Left lung (tissue), 4 donors: ENCODE measurements at regions not wholly inside any gene's neighbourhood (a gene's known extent, or its start where the extent isn't known, plus 50 kb on each side); places are given as distances from the start of the nearest gene placed in this dataset.

Experiments
- ATAC-seq: fragments of 200-7000 bp; cut with Tn5 transposase; one replicate; pipeline ENCODE4 v1.9.1; 2020; ENCODE audit warnings: moderate library complexity
- DNase-seq, 4 donors: peaks; one replicate each; pipeline ENCODE4 v3.0.0-alpha.2; 2013 to 2020
- H3K27ac ChIP-seq, 2 donors: fragments of 200-600 bp; sonication (generic) in 1 of 2; one replicate each; pipeline versions ENCODE4 v1.5.0 to v1.8.0; 2020 to 2021
- H3K27me3 ChIP-seq, 2 donors: fragments of 200-600 bp; sonication (generic) in 1 of 2; one replicate each; pipeline versions ENCODE4 v1.5.0 to v1.8.0; 2020 to 2021
- H3K36me3 ChIP-seq, 2 donors: fragments of 200-600 bp; sonication (generic) in 1 of 2; one replicate each; pipeline versions ENCODE4 v1.5.0 to v1.8.0; 2020 to 2021
- H3K4me1 ChIP-seq, 2 donors: fragments of 200-600 bp; one replicate each; pipeline ENCODE4 v1.8.0; 2021
- H3K4me3 ChIP-seq, 2 donors: fragments of 200-600 bp; sonication (generic) in 1 of 2; one replicate each; pipeline versions ENCODE4 v1.5.0 to v1.8.0; 2020 to 2021; ENCODE audit warnings: mild to moderate bottlenecking in 1 of 2
- H3K9me3 ChIP-seq, 2 donors: fragments of 200-600 bp; sonication (generic) in 1 of 2; one replicate each; pipeline versions ENCODE4 v1.5.0 to v1.8.0; 2020 to 2021
- intact Hi-C, 2 donors: fragments of 100-400 bp; cut with DNase I; formaldehyde crosslinking; loops; one replicate each; pipeline versions ENCODE4 v1.11.2 to v1.14.2; 2022
- TF ChIP-seq, protein P1 (sequence below), 2 donors: fragments of 200-600 bp; sonication (generic) in 1 of 2; IDR thresholded peaks; one replicate each; pipeline versions ENCODE4 v1.5.0 to v1.8.0; 2021; ENCODE audit warnings: antibody characterized with exemption in 2 of 2
- donor health status: DM: no; HTN: yes; CAD: no.
- donor health status: DM: no; HTN: no; CAD: no.

- ATAC-seq (peak; percentile 87), DNase-seq (no peak)
- H3K4me1 ChIP-seq, result no peaks in the 10 kb centered on the region
- TF ChIP-seq, protein P1, sequence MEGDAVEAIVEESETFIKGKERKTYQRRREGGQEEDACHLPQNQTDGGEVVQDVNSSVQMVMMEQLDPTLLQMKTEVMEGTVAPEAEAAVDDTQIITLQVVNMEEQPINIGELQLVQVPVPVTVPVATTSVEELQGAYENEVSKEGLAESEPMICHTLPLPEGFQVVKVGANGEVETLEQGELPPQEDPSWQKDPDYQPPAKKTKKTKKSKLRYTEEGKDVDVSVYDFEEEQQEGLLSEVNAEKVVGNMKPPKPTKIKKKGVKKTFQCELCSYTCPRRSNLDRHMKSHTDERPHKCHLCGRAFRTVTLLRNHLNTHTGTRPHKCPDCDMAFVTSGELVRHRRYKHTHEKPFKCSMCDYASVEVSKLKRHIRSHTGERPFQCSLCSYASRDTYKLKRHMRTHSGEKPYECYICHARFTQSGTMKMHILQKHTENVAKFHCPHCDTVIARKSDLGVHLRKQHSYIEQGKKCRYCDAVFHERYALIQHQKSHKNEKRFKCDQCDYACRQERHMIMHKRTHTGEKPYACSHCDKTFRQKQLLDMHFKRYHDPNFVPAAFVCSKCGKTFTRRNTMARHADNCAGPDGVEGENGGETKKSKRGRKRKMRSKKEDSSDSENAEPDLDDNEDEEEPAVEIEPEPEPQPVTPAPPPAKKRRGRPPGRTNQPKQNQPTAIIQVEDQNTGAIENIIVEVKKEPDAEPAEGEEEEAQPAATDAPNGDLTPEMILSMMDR (IDR thresholded peaks at IDR 0.05), result no peak
- no peaks in the 10 kb centered on the region for H3K9me3 ChIP-seq
- intact Hi-C loops, result no loop called here
- H3K27ac ChIP-seq, result no peak overlapping the region
- H3K4me3 ChIP-seq, result no peak overlapping the region
- no peaks in the 10 kb centered on the region for H3K27me3 ChIP-seq
- no peaks in the 10 kb centered on the region for H3K36me3 ChIP-seq
Observed at GRCh38 chr2:188209218-188209617, 82.5 kb upstream of the GULP1 start.

DNA sequence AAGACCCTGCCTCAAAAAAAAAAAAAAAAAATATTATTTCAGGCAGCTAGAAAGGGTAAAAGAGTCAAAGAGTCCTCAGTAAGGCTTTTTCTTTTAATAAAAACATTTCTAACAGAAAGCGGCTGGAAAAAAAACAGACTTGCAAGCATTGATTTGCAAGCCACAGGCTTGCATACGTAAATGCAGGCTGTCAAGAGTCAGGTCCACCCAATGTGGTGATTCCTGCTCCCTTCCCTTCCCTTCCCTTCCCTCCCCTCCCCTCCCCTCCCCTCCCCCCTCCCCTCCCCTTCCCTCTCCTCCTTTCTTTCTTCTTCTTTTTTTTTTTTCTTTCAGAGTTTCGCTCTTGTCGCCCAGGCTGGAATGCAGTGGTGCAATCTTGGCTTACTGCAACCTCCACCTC is 74.4 kb upstream of the GULP1 start:
- TF ChIP-seq, protein P1 (IDR thresholded peaks at IDR 0.05), result no peak
- no peak overlapping the region for H3K27ac ChIP-seq
- DNase-seq, result no peak
- H3K27me3 ChIP-seq, result no peaks in the 10 kb centered on the region
- ATAC-seq, result no peak
- intact Hi-C loops, result no loop called here
- H3K4me1 ChIP-seq, result no peaks in the 10 kb centered on the region
- no peaks in the 10 kb centered on the region for H3K9me3 ChIP-seq
- no peaks in the 10 kb centered on the region for H3K36me3 ChIP-seq
- no peak overlapping the region for H3K4me3 ChIP-seq

DNA sequence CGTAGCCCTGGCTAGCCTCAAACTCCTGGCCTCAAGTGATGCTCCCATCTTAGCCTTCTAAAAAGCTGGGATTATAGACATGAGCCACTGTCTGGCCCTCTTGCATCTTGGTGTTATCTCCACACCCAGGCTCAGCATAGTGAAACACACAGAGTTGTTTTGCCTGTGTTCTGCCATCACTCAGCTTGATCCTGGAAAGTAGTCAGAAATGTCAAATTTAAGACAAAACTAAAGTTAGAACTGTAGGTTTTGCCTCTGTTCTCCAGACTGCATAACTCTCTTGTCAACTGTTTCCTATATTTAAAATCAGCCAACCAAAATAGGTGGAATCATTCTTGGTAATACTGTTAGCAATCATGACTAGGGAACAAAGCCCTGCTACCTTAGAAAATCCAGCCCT is 72.1 kb upstream of the GULP1 start:
- H3K36me3 ChIP-seq, result no peaks in the 10 kb centered on the region
- no peak for DNase-seq
- TF ChIP-seq, protein P1 (IDR thresholded peaks at IDR 0.05), result no peak
- H3K4me3 ChIP-seq, result no peak overlapping the region
- H3K4me1 ChIP-seq, result no peaks in the 10 kb centered on the region
- no peak for ATAC-seq
- intact Hi-C loops, result no loop called here
- no peak overlapping the region for H3K27ac ChIP-seq
- no peaks in the 10 kb centered on the region for H3K27me3 ChIP-seq
- no peaks in the 10 kb centered on the region for H3K9me3 ChIP-seq

DNA sequence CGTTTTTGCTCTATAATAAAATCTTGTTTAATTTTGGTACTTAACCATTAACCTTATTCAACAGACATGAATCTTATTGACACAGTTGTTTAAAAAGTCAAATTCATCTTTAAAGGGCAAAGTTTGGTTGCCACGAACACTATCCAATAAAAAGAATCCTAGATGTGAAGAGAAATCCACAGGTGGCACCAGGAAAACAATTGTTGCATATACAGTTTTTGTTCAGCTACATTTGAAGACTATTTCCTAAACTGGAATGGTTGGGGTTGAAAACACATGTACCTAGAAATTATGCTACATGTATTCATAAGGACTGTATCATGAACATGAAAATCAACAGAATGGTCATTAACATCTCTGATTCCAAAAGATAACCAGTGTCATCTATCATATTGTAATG is 71.1 kb upstream of the GULP1 start:
- TF ChIP-seq, protein P1 (IDR thresholded peaks at IDR 0.05), result no peak
- Histone ChIP-seq H3K27me3 (no peaks in the 10 kb centered on the region), H3K4me3 (no peak overlapping the region), H3K9me3 (no peaks in the 10 kb centered on the region), H3K4me1 (no peaks in the 10 kb centered on the region), H3K27ac (no peak overlapping the region), H3K36me3 (no peaks in the 10 kb centered on the region)
- DNase-seq, result no peak
- ATAC-seq, result no peak
- intact Hi-C loops, result no loop called here

DNA sequence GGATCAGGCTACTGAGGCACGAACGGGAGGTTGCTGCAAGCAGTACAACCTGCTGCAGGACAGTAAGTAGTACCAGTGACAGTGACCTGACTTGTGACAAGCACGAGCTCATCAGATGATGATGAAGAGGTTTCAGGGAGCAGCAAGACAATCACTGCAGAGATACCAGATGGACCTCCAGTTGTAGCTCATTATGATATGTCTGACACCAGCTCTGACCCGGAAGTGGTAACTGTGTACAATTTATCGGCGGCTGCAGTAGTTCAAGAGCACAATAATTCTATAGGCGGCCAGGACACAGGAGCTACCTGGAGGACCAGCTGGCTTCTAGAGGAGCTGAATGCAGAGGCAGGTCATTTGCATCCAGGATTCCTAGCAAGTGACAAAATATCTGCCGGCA is 64.0 kb upstream of the GULP1 start:
- H3K27me3 ChIP-seq, result no peaks in the 10 kb centered on the region
- H3K4me1 ChIP-seq, result no peaks in the 10 kb centered on the region
- DNase-seq (no peak), ATAC-seq (no peak)
- H3K4me3 ChIP-seq, result no peak overlapping the region
- H3K36me3 ChIP-seq, result no peaks in the 10 kb centered on the region
- peaks cover 0 to 7% of the 10 kb centered on the region in 2 donors for H3K9me3 ChIP-seq
- intact Hi-C loops, result no loop called here
- no peak overlapping the region for H3K27ac ChIP-seq
- TF ChIP-seq, protein P1 (IDR thresholded peaks at IDR 0.05), result no peak
